HepG2 (cell line): ENCODE measurements at regions not wholly inside any gene's neighbourhood (a gene's known extent, or its start where the extent isn't known, plus 50 kb on each side); places are given as distances from the start of the nearest gene placed in this dataset.

ENCODE experiments used
- ATAC-seq: fragments of 200-7000 bp; cut with Tn5 transposase; 3 replicates; pipeline ENCODE4 v1.9.1; 2020; ENCODE audit warnings: mild to moderate bottlenecking, moderate library complexity
- BruUV-seq: library from RNA; stranded (reverse); fragments of 400-500 nt; replicated peaks from 2 replicates; lab custom pipeline; 2021; lab: Mats Ljungman, UMichigan
- CTCF ChIA-PET: fragments of 300-600 bp; formaldehyde crosslinking; extraction: SDS; loops from one replicate; lab custom pipeline; 2021; ENCODE audit warnings: low total read pairs, inconsistent platforms, low intra/inter-chr PET ratio; lab: Yijun Ruan, JAX
- POLR2A ChIA-PET: fragments of 350-600 bp; sonication (Branson Sonifier 250); formaldehyde crosslinking; loops from one replicate; lab custom pipeline; 2020; ENCODE audit warnings: antibody characterized with exemption, inconsistent platforms; lab: Yijun Ruan, JAX
- DNase-seq: peaks from one replicate; pipeline ENCODE4 v3.0.0-alpha.2; 2015; ENCODE audit warnings: low spot score
- FAIRE-seq: peaks from 3 replicates; lab custom pipeline; 2011; peaks lifted over from hg19 to GRCh38; lab: Jason Lieb, UNC
- H2AFZ ChIP-seq: one replicate; pipeline ENCODE4 v1.6.1; 2011; ENCODE audit warnings: low read length, inconsistent platforms
- H3K27ac ChIP-seq: fragments of 300-600 bp; 3 replicates; pipeline ENCODE4 v1.8.0; 2011; ENCODE audit warnings: mixed run types, mild to moderate bottlenecking, mixed read lengths, low read length, inconsistent platforms; ENCODE audit not compliant: insufficient read depth; ENCODE audit errors: extremely low read length
- H3K27me3 ChIP-seq, 2 experiments: fragments of 200-600 bp in 1 of 2; 2 replicates in 1 of 2; 3 replicates in 1 of 2; pipeline versions ENCODE4 v1.6.0 to v1.8.0; 2011; ENCODE audit warnings: low read length in 2 of 2, mild to moderate bottlenecking in 2 of 2, moderate library complexity in 2 of 2, inconsistent platforms in 1 of 2; ENCODE audit not compliant: insufficient read depth in 2 of 2, control insufficient read depth in 1 of 2
- H3K36me3 ChIP-seq, 2 experiments: fragments of 200-600 bp in 1 of 2; replicated peaks in 1 of 2; 2 replicates in 1 of 2; 3 replicates in 1 of 2; pipeline versions ENCODE4 v1.5.1 to v1.8.0; 2011; ENCODE audit warnings: low read length in 2 of 2, inconsistent platforms in 1 of 2; ENCODE audit not compliant: insufficient read depth in 2 of 2, control insufficient read depth in 1 of 2
- H3K4me1 ChIP-seq: 2 replicates; pipeline ENCODE4 v1.5.1; 2012; ENCODE audit warnings: low read length, inconsistent platforms; ENCODE audit not compliant: insufficient read depth
- H3K4me2 ChIP-seq: 2 replicates; pipeline ENCODE4 v1.6.0; 2011; ENCODE audit warnings: low read depth, low read length, inconsistent platforms
- H3K4me3 ChIP-seq, 3 experiments: fragments of 200-600 bp in 1 of 3; sonication (generic), shearing (Covaris generic) in 1 of 3; replicated peaks in 1 of 3; 2 replicates each; pipeline ENCODE4 v1.5.1; 2011 to 2016; ENCODE audit warnings: low read length in 3 of 3, inconsistent platforms in 2 of 3, low read depth in 2 of 3, mild to moderate bottlenecking in 2 of 3, control low read depth in 1 of 3, mixed read lengths in 1 of 3; ENCODE audit not compliant: insufficient read depth in 1 of 3
- H3K79me2 ChIP-seq: one replicate; pipeline ENCODE4 v1.6.1; 2011; ENCODE audit warnings: low read length, inconsistent platforms; ENCODE audit not compliant: insufficient read depth
- H3K9ac ChIP-seq: 2 replicates; pipeline ENCODE4 v1.6.0; 2011; ENCODE audit warnings: mild to moderate bottlenecking, low read depth, low read length, inconsistent platforms; ENCODE audit not compliant: insufficient read depth
- H3K9me3 ChIP-seq: 2 replicates; pipeline ENCODE4 v1.5.1; 2012; ENCODE audit warnings: mild to moderate bottlenecking, low read length
- H4K20me1 ChIP-seq: 2 replicates; pipeline ENCODE4 v1.6.0; 2011; ENCODE audit warnings: inconsistent platforms, mild to moderate bottlenecking, low read length, moderate library complexity; ENCODE audit not compliant: insufficient read depth
- DR1 ChIP-seq: sonication (generic); formaldehyde crosslinking; IDR thresholded peaks from 2 replicates; pipeline ENCODE4 v1.8.0; 2021; ENCODE audit warnings: mild to moderate bottlenecking, missing genetic modification reagents, inconsistent platforms
- PCBP1 ChIP-seq: fragments of 200-400 bp; formaldehyde crosslinking; IDR thresholded peaks from 2 replicates; pipeline ENCODE4 v1.6.1; 2017; ENCODE audit warnings: mild to moderate bottlenecking, low read depth, low read length, borderline replicate concordance
- SP2 ChIP-seq: sonication (generic); formaldehyde crosslinking; IDR thresholded peaks from 2 replicates; pipeline ENCODE4 v1.5.1; 2020; ENCODE audit warnings: mild to moderate bottlenecking, missing genetic modification reagents
- SRSF9 ChIP-seq: fragments of 200-400 bp; formaldehyde crosslinking; IDR thresholded peaks from 2 replicates; pipeline ENCODE4 v1.6.1; 2018; ENCODE audit warnings: borderline replicate concordance, mild to moderate bottlenecking, low read depth, low read length; ENCODE audit not compliant: insufficient read depth, poor library complexity, severe bottlenecking
- TFE3 ChIP-seq: IDR thresholded peaks from 2 replicates; pipeline ENCODE4 v1.6.1; 2016
- ZNF550 ChIP-seq: sonication (generic); formaldehyde crosslinking; IDR thresholded peaks from 2 replicates; pipeline ENCODE4 v1.4.0; 2020; ENCODE audit warnings: mild to moderate bottlenecking, missing genetic modification reagents, borderline replicate concordance
- ZNF614 ChIP-seq: IDR thresholded peaks from 2 replicates; pipeline ENCODE4 v1.6.1; 2018; ENCODE audit warnings: missing biosample characterization, missing genetic modification reagents, inconsistent platforms, borderline replicate concordance
- ZNF761 ChIP-seq: sonication (generic); formaldehyde crosslinking; conservative IDR thresholded peaks from 2 replicates; pipeline ENCODE4 v1.4.0; 2020; ENCODE audit warnings: mild to moderate bottlenecking, missing genetic modification reagents
- WGBS: methylation state at CpG from one replicate; pipeline ENCODE4 v1.1.6; 2017; ENCODE audit warnings: low lambda C conversion rate; 5-methylcytosine and 5-hydroxymethylcytosine counted together
- in situ Hi-C: cut with HindIII; loops from 2 replicates; pipeline ENCODE4 v1.10.0; 2017; ENCODE audit warnings: low pct_unique_long_range_greater_than_20kb; ENCODE audit not compliant: extremely low pct_ligation_motif_present
- intact Hi-C: fragments of 100-400 bp; cut with micrococcal nuclease; formaldehyde crosslinking; loops from one replicate; pipeline ENCODE4 v1.10.0; 2022; ENCODE audit not compliant: unreplicated experiment

- no peak for TF ChIP-seq DR1 (CRISPR knock-in tag)
- no peak for TF ChIP-seq ZNF761 (CRISPR knock-in tag)
- no peak for TF ChIP-seq ZNF614
- TF ChIP-seq, all 625 proteins: peak for 0
- Histone ChIP-seq H2AFZ (no peak overlapping the region), H3K9me3 (no peaks in the 10 kb centered on the region), H3K36me3 (no peaks in the 10 kb centered on the region), H3K4me3 (no peak overlapping the region), H3K9ac (no peak overlapping the region), H4K20me1 (no peaks in the 10 kb centered on the region), H3K79me2 (no peaks in the 10 kb centered on the region), H3K4me1 (no peaks in the 10 kb centered on the region), H3K27me3 (no peaks in the 10 kb centered on the region; a peak in 1 of 5 replicates), H3K4me2 (no peak overlapping the region), H3K27ac (no peak overlapping the region)
- no TSS peak for BruUV-seq
- in situ Hi-C loops (no loop called here), intact Hi-C loops (no loop called here)
- FAIRE-seq = no peak
- ATAC-seq = no peak
- ChIA-PET CTCF (no interaction called here), POLR2A (no interaction called here)
- no peak for DNase-seq
These were observed 642.5 kb upstream of the GALNTL6 start for GRCh38 chr4:171170671-171171070.

GRCh38 chr4:171169396-171169795 is 643.8 kb upstream of the GALNTL6 start:
- Histone ChIP-seq H4K20me1 (no peaks in the 10 kb centered on the region), H3K27ac (no peak overlapping the region), H2AFZ (no peak overlapping the region), H3K4me3 (no peak overlapping the region), H3K4me2 (no peak overlapping the region), H3K27me3 (no peaks in the 10 kb centered on the region; a peak in 1 of 5 replicates), H3K4me1 (no peaks in the 10 kb centered on the region), H3K36me3 (no peaks in the 10 kb centered on the region), H3K79me2 (no peaks in the 10 kb centered on the region), H3K9ac (no peak overlapping the region), H3K9me3 (no peaks in the 10 kb centered on the region)
- DNase-seq = no peak
- intact Hi-C loops = no loop called here
- in situ Hi-C loops = no loop called here
- CTCF ChIA-PET = no interaction called here
- no peak for ATAC-seq
- POLR2A ChIA-PET = no interaction called here
- 0% methylated on average over 4 of the region's 4 CpGs for WGBS
- no TSS peak for BruUV-seq
- FAIRE-seq = no peak
- TF ChIP-seq PCBP1 (no peak), ZNF550 (no peak), TFE3 (CRISPR knock-in tag) (no peak), SP2 (no peak), SRSF9 (no peak)
